ENCODE measurements at regions not wholly inside any gene's neighbourhood (a gene's known extent, or its start where the extent isn't known, plus 50 kb on each side); places are given as distances from the start of the nearest gene placed in this dataset.

- Mint-ChIP-seq H3K9me3 (peaks cover 17% of the 10 kb centered on the region), H3K36me3 (peaks cover 16% of the 10 kb centered on the region), H3K27ac (peak overlapping the region; percentile 93), H3K4me1 (peaks cover 57% of the 10 kb centered on the region), H3K4me3 (no peak overlapping the region), H3K27me3 (no peaks in the 10 kb centered on the region)
- ATAC-seq, result no peak
These were observed 242.9 kb upstream of the PLEKHG7 start for GRCh38 chr12:92459850-92460249.

DNA sequence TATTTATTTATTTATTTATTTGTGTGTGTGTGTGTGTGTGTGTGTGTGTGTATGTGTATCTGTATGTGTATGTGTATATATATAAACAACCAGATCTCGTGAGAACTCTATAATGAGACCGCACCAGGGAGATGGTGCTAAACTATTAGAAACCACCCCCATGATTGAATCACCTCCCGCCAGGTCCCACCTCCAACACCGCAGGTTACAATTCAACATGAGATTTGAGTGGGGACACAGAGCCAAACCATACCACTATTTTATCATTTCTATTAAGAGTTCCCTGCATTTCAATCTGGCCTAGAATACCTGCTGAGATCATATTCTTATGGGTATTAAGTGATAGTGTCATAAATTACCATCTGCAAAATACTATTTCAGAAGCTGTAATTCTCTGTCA is 243.8 kb upstream of the PLEKHG7 start:
- peaks cover 17% of the 10 kb centered on the region for H3K9me3 Mint-ChIP-seq
- no peak overlapping the region for H3K27ac Mint-ChIP-seq
- peaks cover 49% of the 10 kb centered on the region for H3K4me1 Mint-ChIP-seq
- H3K27me3 Mint-ChIP-seq, result no peaks in the 10 kb centered on the region
- no peak for ATAC-seq
- peaks cover 16% of the 10 kb centered on the region for H3K36me3 Mint-ChIP-seq
- H3K4me3 Mint-ChIP-seq, result no peak overlapping the region

GRCh38 chr12:92457458-92458180 is 245.2 kb upstream of the PLEKHG7 start:
- Mint-ChIP-seq H3K4me3 (no peak overlapping the region), H3K27me3 (no peaks in the 10 kb centered on the region), H3K27ac (peak overlapping the region; percentile 45), H3K36me3 (peaks cover 16% of the 10 kb centered on the region), H3K4me1 (peaks cover 35% of the 10 kb centered on the region), H3K9me3 (peaks cover 17% of the 10 kb centered on the region)
- ATAC-seq, result no peak

GRCh38 chr12:92452763-92453162 is 250.0 kb upstream of the PLEKHG7 start:
- Mint-ChIP-seq H3K9me3 (peaks cover 26% of the 10 kb centered on the region), H3K27ac (no peak overlapping the region), H3K4me3 (no peak overlapping the region), H3K4me1 (peaks cover 23% of the 10 kb centered on the region), H3K36me3 (peaks cover 33% of the 10 kb centered on the region), H3K27me3 (no peaks in the 10 kb centered on the region)
- no peak for ATAC-seq

GRCh38 chr12:92446083-92446460 is 256.7 kb upstream of the PLEKHG7 start:
- Mint-ChIP-seq H3K4me1 (peaks cover 73% of the 10 kb centered on the region), H3K27me3 (no peaks in the 10 kb centered on the region), H3K9me3 (peaks cover 19% of the 10 kb centered on the region), H3K4me3 (peak overlapping the region; percentile 80), H3K36me3 (peaks cover 27% of the 10 kb centered on the region), H3K27ac (peak overlapping the region; percentile 99)
- no peak for ATAC-seq

- H3K4me1 Mint-ChIP-seq, result peaks cover 79% of the 10 kb centered on the region
- H3K4me3 Mint-ChIP-seq, result peak overlapping the region; percentile 80
- ATAC-seq, result peak; percentile 95
- peak overlapping the region; percentile 99 for H3K27ac Mint-ChIP-seq
- H3K27me3 Mint-ChIP-seq, result no peaks in the 10 kb centered on the region
- H3K36me3 Mint-ChIP-seq, result peaks cover 28% of the 10 kb centered on the region
- peaks cover 14% of the 10 kb centered on the region for H3K9me3 Mint-ChIP-seq
These were observed 257.3 kb upstream of the PLEKHG7 start for GRCh38 chr12:92445253-92446082.

DNA sequence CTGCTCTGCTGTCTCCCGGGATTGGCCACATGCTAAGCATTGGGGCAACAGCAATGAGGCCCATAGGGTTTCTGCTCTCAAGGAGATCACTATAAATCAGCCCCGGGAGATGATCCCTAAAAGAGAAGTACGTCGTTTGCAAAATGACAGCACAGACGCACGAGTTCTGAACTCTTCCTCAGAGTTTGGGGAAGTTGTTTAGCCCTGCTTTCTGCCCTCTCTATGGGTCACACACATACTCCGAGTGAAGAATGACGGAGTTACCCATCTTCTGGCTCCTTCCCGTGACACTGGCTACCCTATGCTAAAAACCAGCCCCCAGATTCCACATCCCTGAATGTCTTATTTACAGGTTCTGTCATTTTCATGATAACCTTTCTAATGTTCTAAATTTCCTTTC is 258.0 kb upstream of the PLEKHG7 start:
- Mint-ChIP-seq H3K27ac (peak overlapping the region; percentile 99), H3K36me3 (peaks cover 29% of the 10 kb centered on the region), H3K27me3 (no peaks in the 10 kb centered on the region), H3K4me1 (peaks cover 83% of the 10 kb centered on the region), H3K9me3 (peaks cover 14% of the 10 kb centered on the region), H3K4me3 (peak overlapping the region; percentile 80)
- peak; percentile 86 for ATAC-seq

DNA sequence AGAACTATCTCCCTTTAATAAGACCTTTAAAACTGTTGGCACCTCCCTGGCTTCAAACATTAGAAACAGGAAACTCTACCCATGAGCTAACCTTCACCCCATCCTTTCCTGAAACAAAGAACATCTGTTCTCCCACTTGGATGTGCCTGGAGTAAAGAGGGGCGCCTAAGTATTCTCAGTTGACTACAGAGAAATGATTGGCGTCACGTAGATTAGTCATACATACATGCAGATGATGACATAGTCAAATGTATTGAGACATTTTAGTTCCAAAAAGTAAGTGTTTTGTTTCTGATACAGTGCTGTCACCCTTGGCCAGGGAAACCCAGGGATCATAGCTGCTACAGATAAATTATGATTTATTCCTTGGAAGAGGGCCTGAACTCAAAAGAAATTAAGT is 260.0 kb upstream of the PLEKHG7 start:
- Mint-ChIP-seq H3K27me3 (no peaks in the 10 kb centered on the region), H3K4me1 (peaks cover 95% of the 10 kb centered on the region), H3K4me3 (no peak overlapping the region), H3K9me3 (peaks cover 11% of the 10 kb centered on the region), H3K36me3 (peaks cover 27% of the 10 kb centered on the region), H3K27ac (peak overlapping the region; percentile 99)
- ATAC-seq, result no peak

- Mint-ChIP-seq H3K9me3 (peaks cover 10% of the 10 kb centered on the region), H3K27ac (peak overlapping the region; percentile 99), H3K4me3 (no peak overlapping the region), H3K4me1 (peaks cover 95% of the 10 kb centered on the region), H3K27me3 (no peaks in the 10 kb centered on the region), H3K36me3 (peaks cover 35% of the 10 kb centered on the region)
- ATAC-seq, result no peak
These were observed 262.7 kb upstream of the PLEKHG7 start for GRCh38 chr12:92440072-92440471.

- peaks cover 42% of the 10 kb centered on the region for H3K36me3 Mint-ChIP-seq
- H3K27ac Mint-ChIP-seq, result peak overlapping the region; percentile 99
- H3K4me1 Mint-ChIP-seq, result peaks cover 95% of the 10 kb centered on the region
- peak overlapping the region; percentile 18 for H3K4me3 Mint-ChIP-seq
- H3K9me3 Mint-ChIP-seq, result peaks cover 14% of the 10 kb centered on the region
- ATAC-seq, result no peak
- H3K27me3 Mint-ChIP-seq, result no peaks in the 10 kb centered on the region
These were observed 263.4 kb upstream of the PLEKHG7 start for GRCh38 chr12:92439420-92439805.

GRCh38 chr12:92438641-92439419 is 264.0 kb upstream of the PLEKHG7 start:
- peaks cover 47% of the 10 kb centered on the region for H3K36me3 Mint-ChIP-seq
- no peaks in the 10 kb centered on the region for H3K27me3 Mint-ChIP-seq
- H3K27ac Mint-ChIP-seq, result peak overlapping the region; percentile 99
- H3K4me1 Mint-ChIP-seq, result peaks cover 95% of the 10 kb centered on the region
- H3K4me3 Mint-ChIP-seq, result peak overlapping the region; percentile 22
- H3K9me3 Mint-ChIP-seq, result peaks cover 17% of the 10 kb centered on the region
- no peak for ATAC-seq

DNA sequence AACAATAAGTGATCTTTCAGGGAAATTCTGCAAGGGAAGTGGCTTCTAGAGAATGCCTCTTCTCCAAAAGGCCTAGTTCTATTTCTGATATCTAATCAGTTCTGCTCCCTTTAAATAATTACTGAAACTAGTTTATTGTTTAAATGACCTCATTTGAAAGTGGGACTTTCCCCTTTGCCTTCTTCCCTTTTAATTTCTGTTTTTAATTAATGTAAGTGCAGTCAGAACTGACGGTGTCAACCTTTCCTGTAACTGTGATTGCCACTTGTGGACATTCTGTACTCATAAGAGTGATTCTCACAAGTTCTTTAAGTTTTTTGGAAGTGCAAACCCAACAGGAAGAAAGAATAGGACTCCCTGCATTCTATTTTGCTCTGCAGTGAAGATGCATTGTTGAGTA is 265.3 kb upstream of the PLEKHG7 start:
- H3K27me3 Mint-ChIP-seq, result no peaks in the 10 kb centered on the region
- H3K4me1 Mint-ChIP-seq, result peaks cover 92% of the 10 kb centered on the region
- peaks cover 41% of the 10 kb centered on the region for H3K36me3 Mint-ChIP-seq
- H3K4me3 Mint-ChIP-seq, result peak overlapping the region; percentile 44
- peak overlapping the region; percentile 99 for H3K27ac Mint-ChIP-seq
- ATAC-seq, result peak; percentile 74
- H3K9me3 Mint-ChIP-seq, result peaks cover 19% of the 10 kb centered on the region

- H3K27me3 Mint-ChIP-seq, result no peaks in the 10 kb centered on the region
- H3K9me3 Mint-ChIP-seq, result peaks cover 19% of the 10 kb centered on the region
- no peak for ATAC-seq
- H3K27ac Mint-ChIP-seq, result peak overlapping the region; percentile 99
- peaks cover 41% of the 10 kb centered on the region for H3K36me3 Mint-ChIP-seq
- H3K4me3 Mint-ChIP-seq, result no peak overlapping the region
- peaks cover 95% of the 10 kb centered on the region for H3K4me1 Mint-ChIP-seq
These were observed 265.9 kb upstream of the PLEKHG7 start for GRCh38 chr12:92436856-92437255.

DNA sequence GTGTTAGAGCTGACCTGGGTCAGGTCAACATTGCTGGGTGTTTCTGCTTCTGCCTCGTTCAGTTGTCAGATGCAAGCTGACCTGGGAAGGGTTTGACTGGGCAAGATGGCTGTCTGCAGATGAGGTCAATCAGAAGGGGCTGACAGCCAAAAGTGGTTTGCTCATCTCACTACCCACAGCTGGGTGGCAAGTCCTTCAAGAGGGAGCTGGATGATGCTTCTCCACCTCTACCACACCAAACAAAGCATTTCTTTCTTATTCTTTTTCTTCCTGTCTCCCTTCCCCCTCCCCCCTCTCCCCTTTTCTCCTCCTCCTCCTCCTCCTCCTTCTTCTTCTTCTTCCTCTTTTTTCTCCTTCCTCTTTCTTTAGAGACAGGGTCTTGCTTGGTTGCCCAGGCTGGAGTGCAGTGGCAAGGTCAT is 268.2 kb upstream of the PLEKHG7 start:
- H3K36me3 Mint-ChIP-seq, result peaks cover 25% of the 10 kb centered on the region
- peaks cover 17% of the 10 kb centered on the region for H3K9me3 Mint-ChIP-seq
- H3K4me3 Mint-ChIP-seq, result no peak overlapping the region
- H3K4me1 Mint-ChIP-seq, result peaks cover 85% of the 10 kb centered on the region
- no peaks in the 10 kb centered on the region for H3K27me3 Mint-ChIP-seq
- H3K27ac Mint-ChIP-seq, result peak overlapping the region; percentile 99
- ATAC-seq, result peak; percentile 26
